HG02571 (cell line): ENCODE measurements at regions not wholly inside any gene's neighbourhood (a gene's known extent, or its start where the extent isn't known, plus 50 kb on each side); places are given as distances from the start of the nearest gene placed in this dataset.

ENCODE experiments used
- ATAC-seq: cut with Tn5 transposase; IDR thresholded peaks from one replicate; pipeline ENCODE4 v1.9.1; 2021; ENCODE audit warnings: mild to moderate bottlenecking, moderate library complexity; ENCODE audit not compliant: unreplicated experiment

DNA sequence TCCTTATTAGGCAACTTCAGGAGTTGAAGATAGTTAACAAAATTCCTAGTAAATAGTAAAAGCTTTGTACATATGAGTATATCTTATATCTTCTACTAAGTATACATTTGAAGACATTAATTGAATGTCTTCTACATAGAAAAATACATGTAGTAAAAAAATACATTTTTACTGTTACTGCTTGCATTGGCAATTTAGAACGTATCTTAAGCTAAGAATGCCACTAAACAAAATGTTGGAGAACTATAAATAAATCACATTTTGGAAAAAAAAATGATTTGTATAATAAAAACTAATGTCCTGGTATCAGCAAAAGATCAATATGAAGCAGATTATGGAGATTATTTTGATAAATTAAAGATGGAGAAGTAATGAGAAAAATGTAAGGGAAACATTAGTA is 434.2 kb upstream of the SLC8A1 start:
- no peak for ATAC-seq

DNA sequence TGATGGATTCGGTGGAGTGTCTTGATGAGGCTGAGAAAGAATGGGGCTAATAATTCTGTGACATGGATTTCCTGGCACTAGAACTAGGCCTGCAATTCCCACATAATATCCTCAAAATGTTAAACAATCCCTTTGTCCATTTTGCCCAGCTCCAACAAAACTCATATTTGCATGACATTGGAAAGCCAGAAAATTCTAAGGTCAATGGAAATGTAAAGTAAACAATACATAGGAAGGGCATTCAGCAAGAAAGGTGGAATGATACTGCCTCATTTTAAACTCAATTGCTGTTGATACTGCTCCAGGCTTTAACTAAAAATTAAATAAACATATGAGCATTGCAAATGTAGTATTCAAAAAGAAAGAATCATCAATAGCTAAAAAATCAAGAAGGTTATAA is 434.8 kb upstream of the SLC8A1 start:
- ATAC-seq, result no peak

DNA sequence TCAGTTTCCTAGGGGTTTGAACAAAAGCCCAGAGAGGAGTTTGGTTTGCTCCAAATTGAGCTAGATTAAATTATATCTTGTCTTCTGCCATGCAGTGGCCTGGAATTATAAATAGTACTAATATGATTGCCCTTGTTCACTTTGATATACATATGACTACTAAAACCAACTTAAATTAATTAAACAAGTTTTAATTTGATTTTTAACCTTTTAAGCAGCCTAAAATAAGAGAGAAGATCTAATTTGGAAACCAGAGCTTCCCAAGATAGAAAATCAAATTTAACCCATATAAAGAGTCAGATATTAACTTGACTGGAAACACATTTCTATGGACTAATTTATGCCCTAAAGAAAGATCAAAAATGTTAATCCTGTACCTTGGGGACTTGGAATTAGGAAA is 444.5 kb upstream of the SLC8A1 start:
- ATAC-seq, result no peak

GRCh38 chr2:40914666-40915065 is 462.8 kb upstream of the SLC8A1 start:
- ATAC-seq, result no peak

- no peak for ATAC-seq
These were observed 463.8 kb upstream of the SLC8A1 start for GRCh38 chr2:40915651-40916050.

- no peak for ATAC-seq
These were observed 483.5 kb upstream of the SLC8A1 start for GRCh38 chr2:40935349-40935748.

DNA sequence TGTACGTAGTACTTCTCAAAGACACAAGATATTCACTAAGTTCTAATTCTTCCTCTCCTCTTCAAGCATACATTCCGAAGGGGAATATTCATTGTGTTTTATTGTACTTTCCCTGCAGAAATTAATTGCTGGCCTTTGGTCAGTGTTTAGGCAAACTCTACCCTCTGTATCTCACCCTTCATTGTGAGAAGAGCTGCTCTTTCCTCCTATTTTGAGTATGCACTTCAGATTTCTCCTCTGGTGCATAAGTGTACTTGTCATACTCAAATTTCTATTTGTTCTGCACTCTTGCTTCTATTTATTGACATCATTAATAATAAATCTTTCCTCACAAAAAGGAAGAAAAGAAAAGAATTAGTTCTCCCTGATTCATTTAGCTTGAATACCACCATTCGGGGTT is 485.4 kb upstream of the SLC8A1 start:
- ATAC-seq, result no peak

DNA sequence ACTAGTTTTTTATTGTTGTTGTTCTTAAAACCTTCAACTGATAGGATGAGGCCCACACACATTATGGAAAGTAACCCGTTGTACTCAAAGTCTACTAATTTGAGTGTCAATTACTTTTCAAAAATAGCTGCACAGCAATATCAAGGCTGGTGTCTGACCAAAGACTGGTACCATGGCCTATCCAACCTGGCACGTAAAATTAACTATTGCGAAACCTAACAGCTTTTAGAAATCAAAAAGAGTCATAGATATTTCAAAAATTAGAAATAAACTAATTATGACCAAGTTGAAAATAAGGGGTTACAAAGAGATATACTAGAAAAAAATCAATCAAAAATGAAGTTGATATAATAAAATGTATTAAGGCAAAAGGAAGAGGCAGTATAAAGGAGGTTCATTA is 501.5 kb upstream of the SLC8A1 start:
- no peak for ATAC-seq

DNA sequence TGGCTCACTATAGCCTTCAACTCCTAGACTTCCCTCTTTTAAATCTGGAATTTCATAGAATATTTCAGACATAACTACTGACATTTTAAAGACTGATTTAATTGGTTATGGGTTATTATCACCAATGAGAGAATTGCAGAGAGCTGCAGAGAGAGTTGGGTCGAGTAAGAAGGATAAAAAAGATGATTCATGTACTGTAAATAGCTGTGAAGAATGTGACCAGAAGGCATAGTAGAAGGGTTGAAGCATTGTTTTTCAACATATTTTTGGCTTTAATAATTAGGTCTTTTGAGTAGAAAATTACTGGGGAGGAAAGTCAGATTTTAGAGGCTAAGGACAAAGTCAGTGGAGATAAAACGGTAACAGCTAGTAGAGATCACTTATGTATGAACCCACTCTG is 503.2 kb upstream of the SLC8A1 start:
- ATAC-seq, result no peak

GRCh38 chr2:40955635-40956034 is 503.7 kb upstream of the SLC8A1 start:
- ATAC-seq, result no peak

DNA sequence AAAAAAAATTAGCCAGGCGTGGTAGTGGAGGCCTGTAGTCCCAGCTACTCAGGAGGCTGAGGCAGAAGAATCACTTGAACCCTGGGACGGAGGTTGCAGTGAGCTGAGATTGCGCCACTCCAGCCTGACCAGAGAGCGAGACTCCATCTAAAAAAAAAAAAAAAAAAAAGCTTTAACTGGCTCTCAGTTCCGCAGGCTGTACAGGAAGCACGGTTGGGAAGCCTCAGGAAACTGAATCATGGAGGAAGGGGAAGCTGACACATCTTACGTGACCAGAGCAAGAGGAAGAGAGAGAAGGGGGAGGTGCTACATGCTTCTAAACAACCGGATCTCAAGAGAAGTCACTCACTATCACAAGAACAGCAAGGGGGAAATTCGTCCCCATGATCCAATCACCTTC is 505.6 kb upstream of the SLC8A1 start:
- no peak for ATAC-seq

GRCh38 chr2:40962026-40962425 is 510.1 kb upstream of the SLC8A1 start:
- no peak for ATAC-seq

DNA sequence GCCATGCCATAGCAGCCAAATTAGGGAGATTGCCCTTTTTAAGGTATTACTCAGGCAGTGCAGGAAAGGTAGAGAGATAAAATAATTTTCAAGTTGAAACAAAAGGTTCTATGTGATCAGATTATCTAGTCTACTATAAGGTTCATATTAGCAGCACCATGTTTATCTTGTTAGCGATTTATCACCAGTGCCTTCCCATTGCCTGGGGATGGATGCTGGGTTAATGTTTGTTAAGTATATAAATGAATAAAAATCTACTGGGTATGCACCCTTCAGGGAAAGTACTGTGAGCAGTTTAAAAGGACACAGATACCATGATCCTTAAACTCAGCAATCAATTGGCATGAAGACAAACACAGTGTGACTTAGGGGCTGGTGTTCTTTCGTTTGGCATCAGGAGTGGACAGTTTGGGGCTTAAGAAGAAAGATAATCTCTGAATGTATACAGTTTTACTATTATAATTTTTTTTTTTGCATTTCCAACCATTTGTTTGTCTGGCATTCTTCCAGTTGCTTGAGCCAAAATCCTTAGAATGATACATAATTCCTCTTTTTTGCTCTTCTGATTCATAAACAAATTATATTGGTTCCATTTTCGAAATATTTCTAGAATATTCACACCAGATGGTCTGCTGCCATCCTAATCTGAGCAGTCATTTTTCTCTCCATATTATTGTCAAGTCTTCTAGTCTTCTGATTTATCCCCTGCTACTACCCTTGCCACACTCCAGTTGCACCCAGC is 512.8 kb upstream of the SLC8A1 start:
- no peak for ATAC-seq

DNA sequence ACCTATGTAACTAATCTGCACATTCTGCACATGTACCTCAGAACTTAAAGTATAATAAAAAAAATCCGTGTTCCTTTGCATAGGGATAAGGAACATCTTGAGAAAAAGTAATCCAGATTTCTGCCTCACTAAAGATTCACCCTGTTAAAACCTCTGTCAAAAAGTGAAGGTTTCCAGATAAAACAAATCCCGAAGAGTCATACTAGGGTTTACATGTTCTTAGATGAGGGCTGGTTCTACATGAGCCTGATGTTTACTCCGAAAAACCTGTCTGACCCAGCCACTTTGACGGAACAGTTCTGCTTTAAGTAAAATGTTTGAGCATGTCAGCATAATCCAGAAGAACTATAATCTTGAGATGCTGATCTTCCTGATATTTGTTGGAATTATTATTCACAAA is 515.6 kb upstream of the SLC8A1 start:
- no peak for ATAC-seq

GRCh38 chr2:40975151-40975550 is 523.3 kb upstream of the SLC8A1 start:
- no peak for ATAC-seq

DNA sequence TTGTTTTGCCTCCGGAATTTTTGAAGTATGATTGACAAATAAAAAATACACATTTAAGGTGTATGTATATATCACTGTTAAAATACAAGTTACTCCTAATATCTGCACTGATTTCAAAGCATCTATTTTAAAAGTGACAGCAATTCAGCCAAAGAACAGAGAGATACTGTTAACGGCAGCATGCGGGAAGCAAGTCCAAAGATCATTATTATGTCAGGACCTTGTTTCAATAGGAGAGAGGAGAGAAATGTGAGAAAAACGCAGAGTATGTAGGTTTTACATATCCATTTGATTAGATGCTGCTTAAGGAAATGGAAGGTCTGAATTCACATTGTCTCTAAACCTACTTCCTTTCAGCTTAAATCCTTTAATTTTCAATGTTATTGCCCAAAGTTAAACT is 545.5 kb upstream of the SLC8A1 start:
- ATAC-seq, result no peak

GRCh38 chr2:41000374-41000773 is 548.5 kb upstream of the SLC8A1 start:
- no peak for ATAC-seq

GRCh38 chr2:41000906-41001305 is 549.0 kb upstream of the SLC8A1 start:
- ATAC-seq, result no peak

- no peak for ATAC-seq
These were observed 552.8 kb upstream of the SLC8A1 start for GRCh38 chr2:41004700-41005099.

DNA sequence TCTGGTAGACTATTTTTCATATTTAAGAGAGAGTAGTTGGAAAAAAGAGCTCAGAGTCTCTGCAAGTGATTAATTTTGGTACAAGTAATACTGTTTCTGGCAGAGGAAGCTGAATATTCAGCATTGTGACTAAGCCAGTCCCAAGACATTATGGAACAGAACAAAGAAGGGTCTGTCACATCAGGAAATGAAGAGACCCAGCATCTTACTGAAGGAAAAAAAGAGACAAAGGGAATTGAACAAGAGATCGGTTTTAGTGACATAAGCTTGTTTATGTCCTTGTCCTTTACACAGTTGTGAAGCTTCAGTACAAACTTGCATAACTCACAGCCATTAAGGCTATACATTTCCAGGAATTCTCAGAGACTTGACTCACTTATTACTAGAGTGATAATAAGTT is 568.5 kb upstream of the SLC8A1 start:
- ATAC-seq, result no peak

DNA sequence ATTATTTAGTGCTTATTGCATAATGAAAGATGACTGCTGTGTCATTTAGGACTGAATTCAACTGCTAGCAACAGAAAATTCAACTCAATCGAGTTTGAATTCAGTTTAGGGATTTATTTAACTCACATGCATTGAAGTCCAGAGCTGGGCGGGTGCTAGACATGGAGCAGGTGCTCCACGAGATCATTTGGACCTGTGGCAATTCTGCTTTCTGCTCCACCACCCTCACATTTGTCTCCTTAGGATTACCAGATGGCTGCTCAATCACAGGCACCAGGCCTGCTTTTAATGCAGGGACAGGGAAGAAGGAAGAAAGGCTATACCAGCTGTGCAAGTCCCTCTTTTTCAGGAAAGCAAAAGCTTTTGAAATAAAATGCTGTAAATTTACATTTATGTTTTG is 572.9 kb upstream of the SLC8A1 start:
- no peak for ATAC-seq

DNA sequence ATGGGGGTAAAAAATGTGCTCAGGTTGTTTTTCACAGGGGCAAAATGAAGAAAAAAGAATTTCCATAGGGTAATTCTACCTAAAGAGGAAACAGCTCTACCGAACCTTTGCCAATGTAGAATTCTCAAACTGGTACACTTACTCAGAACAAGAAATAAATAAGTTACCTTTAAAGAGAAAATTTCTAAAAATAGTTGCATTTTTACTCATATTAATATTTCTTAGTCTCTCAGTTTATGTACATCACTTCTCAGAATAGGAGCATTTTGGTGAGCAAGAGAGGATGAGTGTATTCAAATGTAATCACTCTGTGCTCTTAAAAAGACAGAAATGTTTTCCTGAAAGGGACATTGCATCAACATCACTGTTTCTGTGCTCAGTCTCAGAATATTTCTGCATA is 574.7 kb upstream of the SLC8A1 start:
- peak; percentile 86 for ATAC-seq

DNA sequence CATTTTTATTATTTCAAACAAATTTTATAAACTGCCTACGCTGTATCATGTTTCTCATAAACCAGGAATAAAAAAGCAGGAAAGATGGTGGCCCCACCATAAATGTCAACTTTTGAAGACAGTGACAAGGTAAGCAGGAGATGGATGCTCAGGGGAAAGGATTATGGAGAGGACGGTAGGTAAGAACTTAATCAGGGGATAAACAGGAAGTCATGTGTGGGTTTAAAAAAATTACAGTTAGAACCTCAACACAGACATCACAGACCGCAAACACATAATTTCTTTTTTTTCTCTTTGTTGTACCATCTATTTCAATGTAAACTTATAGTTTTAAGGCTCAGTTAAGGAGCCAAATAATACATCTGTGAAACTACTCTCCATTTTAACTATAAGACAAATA is 575.2 kb upstream of the SLC8A1 start:
- ATAC-seq, result no peak
